Neuronal stem cell (in vitro differentiated cells): ENCODE measurements at regions not wholly inside any gene's neighbourhood (a gene's known extent, or its start where the extent isn't known, plus 50 kb on each side); places are given as distances from the start of the nearest gene placed in this dataset.

ENCODE experiments used
- DNase-seq: peaks from one replicate; pipeline ENCODE4 v3.0.0-alpha.2; 2013; ENCODE audit warnings: low spot score
- H2AFZ ChIP-seq: one replicate; pipeline ENCODE4 v1.6.1; 2013; ENCODE audit warnings: mild to moderate bottlenecking, low read length, inconsistent platforms
- H2AK5ac ChIP-seq: 2 replicates; pipeline ENCODE4 v1.6.1; 2013; ENCODE audit warnings: low read depth, mild to moderate bottlenecking, inconsistent platforms, low read length, moderate library complexity, mixed read lengths
- H2BK120ac ChIP-seq: 2 replicates; pipeline ENCODE4 v1.6.1; 2013; ENCODE audit warnings: low read depth, mild to moderate bottlenecking, inconsistent platforms, low read length, moderate library complexity, mixed read lengths
- H2BK12ac ChIP-seq: one replicate; pipeline ENCODE4 v1.6.1; 2013; ENCODE audit warnings: low read length, inconsistent platforms
- H2BK15ac ChIP-seq: 2 replicates; pipeline ENCODE4 v1.6.1; 2013; ENCODE audit warnings: mild to moderate bottlenecking, low read length, inconsistent platforms, mixed read lengths
- H2BK5ac ChIP-seq: one replicate; pipeline ENCODE4 v1.6.1; 2013; ENCODE audit warnings: inconsistent platforms, mild to moderate bottlenecking, low read length, moderate library complexity
- H3K14ac ChIP-seq: one replicate; pipeline ENCODE4 v1.6.1; 2013; ENCODE audit warnings: low read length, inconsistent platforms
- H3K18ac ChIP-seq: 2 replicates; pipeline ENCODE4 v1.6.1; 2013; ENCODE audit warnings: low read length, inconsistent platforms
- H3K23ac ChIP-seq: 2 replicates; pipeline ENCODE4 v1.6.1; 2013; ENCODE audit warnings: low read depth, mild to moderate bottlenecking, mixed read lengths, low read length, inconsistent platforms; ENCODE audit not compliant: poor library complexity
- H3K27ac ChIP-seq: replicated peaks from 3 replicates; pipeline ENCODE4 v1.5.1; 2013; ENCODE audit warnings: low read length, inconsistent platforms
- H3K27me3 ChIP-seq, 3 experiments: 2 replicates each; pipeline ENCODE4 v1.6.1; 2013; ENCODE audit warnings: low read length in 3 of 3, mild to moderate bottlenecking in 2 of 3, inconsistent platforms in 1 of 3, low read depth in 1 of 3, mixed read lengths in 1 of 3, moderate library complexity in 1 of 3; ENCODE audit not compliant: control insufficient read depth in 3 of 3, insufficient read depth in 3 of 3
- H3K36me3 ChIP-seq, 2 donors: replicated peaks in 1 of 2; 2 replicates each; pipeline ENCODE4 v1.6.1; 2013; ENCODE audit warnings: low read length in 2 of 2; ENCODE audit not compliant: control insufficient read depth in 2 of 2, insufficient read depth in 2 of 2
- H3K4ac ChIP-seq: 2 replicates; pipeline ENCODE4 v1.6.1; 2013; ENCODE audit warnings: inconsistent platforms, mild to moderate bottlenecking, low read length, moderate library complexity
- H3K4me1 ChIP-seq, 2 donors: 1 replicate in 1 of 2; 2 replicates in 1 of 2; pipeline ENCODE4 v1.6.1; 2013; ENCODE audit warnings: low read length in 2 of 2, low read depth in 1 of 2; ENCODE audit not compliant: control insufficient read depth in 2 of 2, insufficient read depth in 1 of 2
- H3K4me2 ChIP-seq: one replicate; pipeline ENCODE4 v1.6.1; 2013; ENCODE audit warnings: mild to moderate bottlenecking, low read length, inconsistent platforms; ENCODE audit not compliant: insufficient read depth, poor library complexity, severe bottlenecking
- H3K4me3 ChIP-seq, 2 donors: 2 replicates each; pipeline ENCODE4 v1.5.1; 2013; ENCODE audit warnings: low read length in 2 of 2, mild to moderate bottlenecking in 2 of 2, inconsistent platforms in 1 of 2, moderate library complexity in 1 of 2
- H3K79me1 ChIP-seq: one replicate; pipeline ENCODE4 v1.6.1; 2013; ENCODE audit warnings: low read depth, mild to moderate bottlenecking, inconsistent platforms, low read length, moderate library complexity
- H3K9ac ChIP-seq: one replicate; pipeline ENCODE4 v1.6.1; 2013; ENCODE audit warnings: mild to moderate bottlenecking, low read depth, low read length, inconsistent platforms; ENCODE audit not compliant: poor library complexity
- H3K9me3 ChIP-seq, 2 donors: replicated peaks in 1 of 2; 2 replicates each; pipeline versions ENCODE3 to v1.6.1; 2013; ENCODE audit warnings: low read length in 2 of 2, mild to moderate bottlenecking in 2 of 2, inconsistent platforms in 1 of 2, low read depth in 1 of 2, mixed read lengths in 1 of 2, moderate library complexity in 1 of 2; ENCODE audit not compliant: control insufficient read depth in 2 of 2, insufficient read depth in 1 of 2
- H4K8ac ChIP-seq: one replicate; pipeline ENCODE4 v1.6.1; 2013; ENCODE audit warnings: low read depth, mild to moderate bottlenecking, inconsistent platforms, low read length, moderate library complexity
- H4K91ac ChIP-seq: one replicate; pipeline ENCODE4 v1.6.1; 2013; ENCODE audit warnings: low read length, low read depth, mild to moderate bottlenecking, inconsistent platforms; ENCODE audit not compliant: poor library complexity
- WGBS, 2 donors: extraction: QIAGEN DNeasy Blood & Tissue Kit; methylation state at CpG; one replicate each; pipeline ENCODE4 v1.1.7; 2013; ENCODE audit warnings: missing lambda C conversion rate in 2 of 2, mixed read lengths in 1 of 2; ENCODE audit not compliant: insufficient read length in 2 of 2, insufficient replicate concordance in 1 of 2; ENCODE audit errors: extremely low coverage in 2 of 2; 5-methylcytosine and 5-hydroxymethylcytosine counted together

- Histone ChIP-seq H2AK5ac (no peak overlapping the region), H2BK120ac (no peak overlapping the region), H2BK12ac (no peak overlapping the region), H3K27ac (no peak overlapping the region), H4K8ac (no peak overlapping the region), H2BK15ac (no peak overlapping the region), H3K4me2 (no peak overlapping the region), H3K9ac (no peak overlapping the region), H3K4me3 (no peak overlapping the region), H4K91ac (no peak overlapping the region), H3K4me1 (no peaks in the 10 kb centered on the region), H3K79me1 (peaks cover under 1% of the 10 kb centered on the region), H3K4ac (no peak overlapping the region), H3K27me3 (no peaks in the 10 kb centered on the region), H2BK5ac (no peak overlapping the region), H3K36me3 (no peaks in the 10 kb centered on the region), H3K14ac (no peak overlapping the region), H3K23ac (no peak overlapping the region), H2AFZ (no peak overlapping the region), H3K18ac (no peak overlapping the region), H3K9me3 (peaks cover 0 to 1% of the 10 kb centered on the region in 2 donors)
- no peak for DNase-seq
- WGBS, 2 donors = no CpG with 5 or more reads among the region's 6 CpGs
Observed at GRCh38 chr1:4371849-4372248, 282.6 kb upstream of the AJAP1 start.

- H2AFZ ChIP-seq = no peak overlapping the region
Observed at GRCh38 chr1:4375812-4376211, 278.6 kb upstream of the AJAP1 start.

GRCh38 chr1:4379451-4380175, 274.8 kb upstream of the AJAP1 start:
- no CpG with 5 or more reads among the region's 6 CpGs for WGBS, 2 donors
- Histone ChIP-seq H3K27me3 (no peaks in the 10 kb centered on the region), H3K4me2 (no peak overlapping the region), H4K91ac (no peak overlapping the region), H2AK5ac (no peak overlapping the region), H2BK120ac (no peak overlapping the region), H3K9ac (no peak overlapping the region), H3K4me1 (no peaks in the 10 kb centered on the region), H3K79me1 (peaks cover 3% of the 10 kb centered on the region), H4K8ac (no peak overlapping the region), H2BK15ac (no peak overlapping the region), H3K27ac (no peak overlapping the region), H2AFZ (no peak overlapping the region), H3K14ac (no peak overlapping the region), H3K18ac (no peak overlapping the region), H2BK5ac (no peak overlapping the region), H3K23ac (no peak overlapping the region), H3K4me3 (no peak overlapping the region), H3K4ac (no peak overlapping the region), H3K36me3 (no peaks in the 10 kb centered on the region), H2BK12ac (no peak overlapping the region), H3K9me3 (peaks cover 0 to 5% of the 10 kb centered on the region in 2 donors)
- no peak for DNase-seq

More at GRCh38 chr1:4375812-4376211, 278.6 kb upstream of the AJAP1 start:
- Histone ChIP-seq H3K36me3 (no peaks in the 10 kb centered on the region), H3K4me1 (no peaks in the 10 kb centered on the region), H4K91ac (no peak overlapping the region), H3K4ac (no peak overlapping the region), H3K14ac (no peak overlapping the region), H2BK5ac (no peak overlapping the region), H3K18ac (no peak overlapping the region), H3K27me3 (no peaks in the 10 kb centered on the region), H3K79me1 (peaks cover 3% of the 10 kb centered on the region), H3K27ac (no peak overlapping the region), H2BK12ac (no peak overlapping the region), H3K23ac (no peak overlapping the region), H3K9ac (no peak overlapping the region), H2BK120ac (no peak overlapping the region), H3K4me2 (no peak overlapping the region), H2AK5ac (no peak overlapping the region), H2BK15ac (no peak overlapping the region), H4K8ac (no peak overlapping the region), H3K9me3 (peaks cover 0 to 1% of the 10 kb centered on the region in 2 donors), H3K4me3 (no peak overlapping the region)
- WGBS, 2 donors = no CpG with 5 or more reads among the region's 1 CpG
- no peak for DNase-seq

GRCh38 chr1:4380564-4381168, 273.7 kb upstream of the AJAP1 start:
- Histone ChIP-seq H2AK5ac (no peak overlapping the region), H2AFZ (no peak overlapping the region), H3K27me3 (no peaks in the 10 kb centered on the region), H3K4ac (no peak overlapping the region), H4K91ac (no peak overlapping the region), H2BK15ac (no peak overlapping the region), H3K9ac (no peak overlapping the region), H3K79me1 (peaks cover 3% of the 10 kb centered on the region), H3K18ac (no peak overlapping the region), H4K8ac (no peak overlapping the region), H2BK12ac (no peak overlapping the region), H3K14ac (no peak overlapping the region), H3K4me3 (no peak overlapping the region), H3K23ac (no peak overlapping the region), H2BK120ac (no peak overlapping the region), H3K4me2 (no peak overlapping the region), H3K9me3 (peaks cover 0 to 5% of the 10 kb centered on the region in 2 donors), H3K36me3 (no peaks in the 10 kb centered on the region), H2BK5ac (no peak overlapping the region), H3K27ac (no peak overlapping the region), H3K4me1 (no peaks in the 10 kb centered on the region)
- DNase-seq = no peak
- no CpG with 5 or more reads among the region's 3 CpGs for WGBS, 2 donors
